GM18870 (cell line): ENCODE measurements at regions not wholly inside any gene's neighbourhood (a gene's known extent, or its start where the extent isn't known, plus 50 kb on each side); places are given as distances from the start of the nearest gene placed in this dataset.

Experiments
- ATAC-seq: cut with Tn5 transposase; IDR thresholded peaks from one replicate; pipeline ENCODE4 v1.9.1; 2021; ENCODE audit warnings: moderate library complexity; ENCODE audit not compliant: unreplicated experiment

- no peak for ATAC-seq
Observed at GRCh38 chr12:92290886-92291285, 145.2 kb upstream of the BTG1 start.

- no peak for ATAC-seq
Observed at GRCh38 chr12:92290350-92290695, 144.7 kb upstream of the BTG1 start.

GRCh38 chr12:92289629-92290349 lies 144.1 kb upstream of the BTG1 start:
- ATAC-seq = no peak

- no peak for ATAC-seq
Observed at GRCh38 chr12:92288561-92288960, 142.9 kb upstream of the BTG1 start.

DNA sequence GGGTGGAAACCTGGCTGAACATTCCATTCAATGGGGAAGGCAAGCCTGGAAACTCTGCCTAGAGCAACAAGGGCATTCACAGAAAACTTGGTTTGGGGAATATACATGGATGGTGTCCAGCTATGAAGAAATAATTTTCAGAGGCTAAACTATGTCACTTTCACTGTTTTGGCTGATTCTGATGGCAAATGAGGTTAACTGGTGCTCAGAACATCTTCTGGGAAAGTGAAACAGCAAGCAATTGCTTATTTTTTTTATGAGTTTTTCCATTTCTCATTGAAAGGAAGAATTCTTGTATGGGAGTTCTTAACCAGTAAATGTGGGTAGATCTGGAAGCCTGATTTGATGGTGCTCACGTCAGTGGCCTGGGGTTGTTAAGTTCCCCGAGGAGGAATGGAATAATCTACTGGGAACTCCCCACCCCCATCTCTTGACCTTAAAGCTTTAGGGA lies 132.8 kb upstream of the BTG1 start:
- ATAC-seq = no peak

- no peak for ATAC-seq
Observed at GRCh38 chr12:92277795-92278194, 132.1 kb upstream of the BTG1 start.

DNA sequence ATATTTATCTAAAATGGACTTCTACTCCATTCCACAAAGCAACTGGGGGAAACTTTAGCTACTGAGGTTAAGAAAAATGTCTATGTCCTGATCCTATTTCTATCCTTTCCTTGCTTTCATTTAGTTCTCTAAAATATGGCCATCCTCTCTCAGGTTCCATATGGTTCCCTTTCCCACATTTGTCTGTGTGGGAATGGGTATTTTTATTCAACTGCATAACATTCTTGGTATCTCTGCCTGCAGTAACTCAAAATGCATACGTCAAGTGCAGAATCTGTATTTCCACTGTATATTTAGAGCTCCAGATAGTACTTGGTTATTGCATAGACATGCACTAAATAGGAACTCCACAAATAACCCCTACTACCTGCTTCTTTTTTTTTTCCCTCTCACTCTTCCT lies 130.6 kb upstream of the BTG1 start:
- no peak for ATAC-seq

DNA sequence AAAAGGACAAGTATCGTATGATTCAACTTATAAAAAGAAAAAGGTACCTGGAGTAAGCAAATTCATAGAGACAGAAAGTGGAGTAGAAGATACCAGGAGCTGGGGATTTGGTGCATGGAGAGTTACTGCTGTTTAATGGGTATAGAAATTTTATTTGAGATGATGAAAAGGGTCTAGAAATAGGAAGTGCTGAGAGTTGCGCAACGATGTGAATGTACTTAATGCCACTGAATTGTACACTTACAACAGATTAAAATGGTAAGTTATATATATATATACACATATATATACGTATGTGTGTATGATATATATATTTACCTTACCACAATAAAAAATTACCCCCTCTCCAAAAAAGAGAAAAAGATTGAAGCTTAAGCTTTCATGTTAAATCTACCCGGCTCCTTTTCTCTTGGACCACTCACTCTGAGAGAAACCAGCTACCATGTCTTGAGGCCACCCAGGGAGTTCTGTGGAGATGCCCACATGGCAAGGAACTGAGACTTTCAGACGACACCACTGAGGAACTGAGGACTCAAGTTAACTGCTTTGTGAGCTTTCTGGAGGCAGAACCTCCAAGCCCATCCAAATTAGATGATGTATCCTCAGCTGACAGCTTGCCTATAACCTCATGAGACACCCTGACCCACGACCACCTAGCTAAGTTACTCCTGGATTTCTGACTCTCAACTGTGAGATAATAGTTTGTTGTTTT lies 130.0 kb upstream of the BTG1 start:
- no peak for ATAC-seq

GRCh38 chr12:92273076-92273475 lies 127.4 kb upstream of the BTG1 start:
- ATAC-seq = no peak

DNA sequence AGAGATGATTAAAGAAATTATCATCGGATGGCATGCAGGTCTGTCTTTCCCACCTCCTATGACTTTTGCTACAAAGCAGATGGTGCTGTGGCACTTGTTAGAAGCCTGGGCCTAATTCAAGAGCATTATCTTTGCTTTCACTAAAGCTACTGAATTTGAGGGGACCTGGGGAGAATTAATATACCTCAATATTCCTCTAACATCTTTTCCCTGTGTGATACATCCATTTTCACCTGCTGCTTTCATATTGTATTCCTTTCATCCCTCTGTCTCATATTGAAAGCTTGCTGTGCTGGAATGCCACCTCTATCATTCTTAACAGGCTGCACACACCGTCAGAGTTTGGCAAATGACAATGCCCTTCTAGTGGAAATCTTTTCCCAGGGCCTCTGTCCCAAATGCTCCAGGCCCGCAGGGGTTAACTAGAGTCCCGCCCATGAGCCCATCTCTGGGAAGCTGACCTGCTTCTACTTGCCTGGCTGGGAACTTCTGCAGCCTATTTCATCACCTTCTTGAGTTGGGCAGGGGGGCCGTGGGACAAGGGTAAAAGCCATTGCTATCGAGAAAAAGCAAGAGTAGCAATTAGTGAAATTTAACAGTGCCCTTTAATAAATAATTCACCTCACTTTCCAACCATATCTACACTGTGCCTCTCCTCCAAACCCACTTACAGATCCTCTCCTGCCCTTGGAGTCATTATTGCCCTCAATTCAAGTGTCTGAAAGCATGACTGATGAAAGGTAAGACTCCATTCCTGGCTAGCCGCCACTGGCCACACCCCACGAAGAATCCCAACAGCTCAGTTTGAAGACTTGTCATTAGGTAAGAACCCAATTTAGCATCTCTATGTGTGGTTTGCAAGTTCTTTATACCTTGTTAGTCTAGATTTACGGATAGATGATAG lies 126.7 kb upstream of the BTG1 start:
- ATAC-seq = no peak

DNA sequence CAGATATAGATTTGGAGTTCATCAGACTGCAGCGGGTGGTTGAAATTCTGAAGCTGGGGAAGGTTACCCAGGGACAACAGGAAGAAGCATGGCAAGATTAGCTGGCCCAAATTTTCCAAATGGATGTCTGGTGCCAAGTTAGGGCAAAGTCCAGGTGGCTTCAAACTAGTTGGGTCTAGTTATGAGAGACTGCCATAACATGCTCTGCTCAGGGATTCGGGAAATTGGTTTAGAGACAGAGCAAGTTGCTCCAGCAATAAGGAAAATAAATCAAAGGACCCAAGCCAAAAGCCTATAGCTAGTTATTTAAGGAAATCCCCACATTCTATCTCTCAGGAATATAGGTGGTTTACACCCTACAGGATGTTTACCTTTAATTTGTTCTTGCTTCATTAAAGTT lies 125.7 kb upstream of the BTG1 start:
- no peak for ATAC-seq

GRCh38 chr12:92270521-92270920 lies 124.9 kb upstream of the BTG1 start:
- ATAC-seq = no peak

GRCh38 chr12:92268946-92269345 lies 123.3 kb upstream of the BTG1 start:
- no peak for ATAC-seq

- no peak for ATAC-seq
Observed at GRCh38 chr12:92261692-92262091, 116.0 kb upstream of the BTG1 start.

DNA sequence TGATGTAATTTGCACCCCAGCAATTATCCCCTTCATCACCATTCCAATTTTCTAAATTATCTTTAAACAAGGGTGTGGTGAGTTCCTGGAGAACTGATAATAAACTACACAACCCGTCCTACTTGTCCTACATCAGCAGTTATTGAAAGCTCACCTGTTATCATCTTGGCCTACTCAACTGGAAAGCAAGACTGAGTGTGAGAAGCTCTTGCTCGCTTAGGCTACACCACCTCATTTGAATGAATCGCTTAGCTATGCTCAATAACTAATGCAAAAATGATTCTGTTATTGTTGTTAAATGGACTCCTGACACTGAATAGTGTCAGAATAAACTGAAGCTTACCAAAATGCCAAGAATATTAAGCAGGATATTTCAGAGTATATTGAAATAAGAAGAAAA lies 115.4 kb upstream of the BTG1 start:
- no peak for ATAC-seq

DNA sequence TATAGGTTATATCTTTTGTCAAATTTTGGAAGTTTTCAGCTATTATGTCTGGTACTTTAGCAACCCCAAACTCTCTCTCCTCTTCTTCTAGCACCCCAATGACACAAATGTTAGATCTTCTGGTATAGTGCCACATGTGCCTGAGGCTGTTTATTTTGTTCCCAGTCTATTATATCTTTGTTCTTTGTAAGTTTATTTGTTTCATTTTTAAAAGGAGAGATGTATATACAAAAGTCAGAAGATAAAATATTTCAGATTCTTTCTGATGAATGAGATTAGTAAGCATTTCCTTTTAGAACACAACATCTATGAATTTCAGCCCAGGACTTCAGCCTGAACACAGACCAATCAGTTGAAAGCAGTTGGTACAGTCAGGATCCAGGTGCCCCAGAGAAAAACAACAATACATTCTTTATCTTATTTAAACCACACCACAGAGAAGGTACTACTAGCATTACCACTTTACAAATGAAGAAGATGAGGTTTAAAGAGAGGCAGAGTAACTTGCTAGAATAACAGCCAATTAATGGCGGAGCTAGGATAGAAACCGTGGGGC lies 114.1 kb upstream of the BTG1 start:
- ATAC-seq = no peak

GRCh38 chr12:92259291-92259690 lies 113.6 kb upstream of the BTG1 start:
- no peak for ATAC-seq

DNA sequence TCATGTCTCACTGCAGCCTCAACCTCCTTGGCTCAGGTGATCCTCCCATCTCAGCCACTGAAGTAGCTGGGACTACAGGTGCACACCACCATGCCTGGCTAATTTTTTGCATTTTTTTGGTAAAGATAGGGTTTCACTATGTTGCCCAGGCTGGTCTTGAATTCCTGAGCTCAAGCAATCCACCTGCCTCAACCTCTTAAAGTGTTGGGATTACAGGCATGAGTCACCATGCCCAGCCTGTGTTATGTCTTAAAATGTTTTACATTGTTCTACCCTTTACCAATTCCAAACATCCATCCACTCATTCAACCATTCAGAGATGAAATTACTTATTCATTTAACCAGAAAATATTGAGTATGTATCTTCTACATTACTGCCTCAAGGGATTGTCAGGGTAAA lies 111.6 kb upstream of the BTG1 start:
- no peak for ATAC-seq

DNA sequence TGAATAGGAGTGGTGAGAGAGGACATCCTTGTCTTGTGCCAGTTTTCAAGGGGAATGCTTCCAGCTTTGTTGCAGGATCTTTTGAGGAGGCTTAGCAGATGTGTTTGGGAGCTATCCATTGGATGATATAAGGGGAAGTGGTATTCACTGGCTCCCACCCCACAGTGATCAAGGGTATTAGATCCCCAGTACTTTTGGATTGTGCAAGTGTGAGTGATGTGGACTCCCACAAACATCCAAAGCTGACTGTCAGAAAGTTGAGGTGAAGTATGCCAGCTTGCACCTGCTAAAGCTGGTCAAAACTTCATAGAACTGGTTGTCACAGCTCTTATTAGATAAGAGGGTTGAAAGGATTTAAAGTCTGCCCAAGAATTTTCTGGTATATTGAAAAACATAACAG lies 110.1 kb upstream of the BTG1 start:
- ATAC-seq = no peak

DNA sequence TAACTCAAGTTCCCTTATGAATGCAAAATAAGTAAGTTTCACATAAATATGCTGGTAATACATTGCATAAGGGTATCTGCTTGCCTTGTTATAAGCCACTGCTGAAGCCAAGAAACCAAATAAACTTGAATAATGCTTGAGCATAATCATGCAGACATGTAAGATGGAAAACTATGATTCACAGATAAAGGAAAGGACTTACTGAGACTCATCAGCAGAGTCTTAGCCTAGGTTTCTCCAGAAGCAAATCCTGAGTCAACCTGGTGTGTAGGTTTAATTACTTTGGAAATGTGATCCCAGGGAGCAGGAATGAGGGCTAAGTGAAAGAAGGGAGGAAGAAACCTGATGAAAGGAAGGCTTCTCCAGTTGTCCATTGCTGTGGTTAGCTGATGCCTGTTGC lies 107.7 kb upstream of the BTG1 start:
- no peak for ATAC-seq

DNA sequence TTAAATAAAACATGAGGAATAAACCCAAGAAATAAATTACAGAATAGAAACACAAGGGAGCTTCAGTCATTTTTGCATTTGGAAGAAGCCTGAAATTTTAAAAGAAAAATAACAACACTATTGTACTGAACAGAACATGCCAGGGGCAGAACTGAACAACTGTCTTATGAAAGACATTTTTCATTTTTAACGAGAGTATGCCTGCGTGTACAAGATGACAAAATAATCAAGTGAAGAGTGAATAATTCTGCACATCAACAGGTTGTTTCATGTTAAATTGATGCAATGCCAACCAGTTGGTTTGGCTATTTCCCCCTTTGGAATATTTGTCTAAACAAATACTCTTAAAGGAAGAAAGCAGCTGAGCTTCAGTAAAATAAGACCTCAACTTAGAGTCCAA lies 103.3 kb upstream of the BTG1 start:
- ATAC-seq = no peak
